ENCODE measurements at regions not wholly inside any gene's neighbourhood (a gene's known extent, or its start where the extent isn't known, plus 50 kb on each side); places are given as distances from the start of the nearest gene placed in this dataset.

DNA sequence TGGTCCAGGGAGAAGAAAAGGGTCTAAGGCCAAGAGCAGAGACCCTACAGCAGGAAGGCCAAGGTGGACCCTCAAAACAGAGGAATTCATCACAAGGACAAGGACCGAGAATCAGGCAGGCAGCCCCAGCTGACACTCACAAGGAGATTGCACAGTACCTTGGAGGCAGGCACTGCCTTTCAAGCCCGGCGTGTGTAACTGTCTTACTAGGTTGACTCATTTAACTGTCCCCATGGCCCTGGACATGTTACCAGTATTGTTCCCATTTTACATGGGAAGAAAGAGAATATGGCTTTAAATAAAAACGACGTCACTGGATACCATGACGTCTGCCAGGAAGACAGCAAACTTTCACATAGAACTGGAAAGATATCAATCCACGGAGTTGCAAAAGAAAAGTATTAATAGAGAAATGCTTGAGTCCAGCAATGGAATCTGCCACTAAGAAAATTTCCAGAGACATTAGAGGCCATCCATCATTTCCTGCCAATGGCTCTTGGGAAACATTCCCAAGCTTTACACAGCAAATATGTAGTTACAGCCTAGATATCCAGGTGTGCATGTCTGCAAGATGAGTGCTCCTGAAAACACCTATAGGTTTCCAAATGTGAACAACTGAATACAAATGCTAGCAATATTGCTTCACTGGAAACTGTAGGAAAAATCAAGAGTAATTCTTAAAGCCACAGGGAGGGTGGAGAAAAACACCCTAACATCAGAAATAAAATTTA, 111.5 kb upstream of the RPS6KA2 start:
- no peaks in the 10 kb centered on the region for H3K36me3 ChIP-seq
- TF ChIP-seq, protein P1, sequence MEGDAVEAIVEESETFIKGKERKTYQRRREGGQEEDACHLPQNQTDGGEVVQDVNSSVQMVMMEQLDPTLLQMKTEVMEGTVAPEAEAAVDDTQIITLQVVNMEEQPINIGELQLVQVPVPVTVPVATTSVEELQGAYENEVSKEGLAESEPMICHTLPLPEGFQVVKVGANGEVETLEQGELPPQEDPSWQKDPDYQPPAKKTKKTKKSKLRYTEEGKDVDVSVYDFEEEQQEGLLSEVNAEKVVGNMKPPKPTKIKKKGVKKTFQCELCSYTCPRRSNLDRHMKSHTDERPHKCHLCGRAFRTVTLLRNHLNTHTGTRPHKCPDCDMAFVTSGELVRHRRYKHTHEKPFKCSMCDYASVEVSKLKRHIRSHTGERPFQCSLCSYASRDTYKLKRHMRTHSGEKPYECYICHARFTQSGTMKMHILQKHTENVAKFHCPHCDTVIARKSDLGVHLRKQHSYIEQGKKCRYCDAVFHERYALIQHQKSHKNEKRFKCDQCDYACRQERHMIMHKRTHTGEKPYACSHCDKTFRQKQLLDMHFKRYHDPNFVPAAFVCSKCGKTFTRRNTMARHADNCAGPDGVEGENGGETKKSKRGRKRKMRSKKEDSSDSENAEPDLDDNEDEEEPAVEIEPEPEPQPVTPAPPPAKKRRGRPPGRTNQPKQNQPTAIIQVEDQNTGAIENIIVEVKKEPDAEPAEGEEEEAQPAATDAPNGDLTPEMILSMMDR (IDR thresholded peaks at IDR 0.05), result no peak
- H3K4me1 ChIP-seq, result no peaks in the 10 kb centered on the region
- no peak overlapping the region for H3K27ac ChIP-seq
- DNase-seq (no peak), ATAC-seq (no peak)
- H3K9me3 ChIP-seq, result no peaks in the 10 kb centered on the region
- intact Hi-C loops (cut with DNase I), result no loop called here
- H3K4me3 ChIP-seq, result no peak overlapping the region
- no peaks in the 10 kb centered on the region for H3K27me3 ChIP-seq (ENCODE audit: low read depth)

- H3K4me3 ChIP-seq, result no peak overlapping the region
- no peaks in the 10 kb centered on the region for H3K36me3 ChIP-seq
- no peak overlapping the region for H3K27ac ChIP-seq
- TF ChIP-seq, protein P1 (IDR thresholded peaks at IDR 0.05), result no peak
- intact Hi-C loops (cut with DNase I), result no loop called here
- DNase-seq (no peak), ATAC-seq (no peak)
- H3K4me1 ChIP-seq, result no peaks in the 10 kb centered on the region
- no peaks in the 10 kb centered on the region for H3K9me3 ChIP-seq
- H3K27me3 ChIP-seq (ENCODE audit: low read depth), result no peaks in the 10 kb centered on the region
Observed at GRCh38 chr6:166737261-166737660, 110.2 kb upstream of the RPS6KA2 start.

DNA sequence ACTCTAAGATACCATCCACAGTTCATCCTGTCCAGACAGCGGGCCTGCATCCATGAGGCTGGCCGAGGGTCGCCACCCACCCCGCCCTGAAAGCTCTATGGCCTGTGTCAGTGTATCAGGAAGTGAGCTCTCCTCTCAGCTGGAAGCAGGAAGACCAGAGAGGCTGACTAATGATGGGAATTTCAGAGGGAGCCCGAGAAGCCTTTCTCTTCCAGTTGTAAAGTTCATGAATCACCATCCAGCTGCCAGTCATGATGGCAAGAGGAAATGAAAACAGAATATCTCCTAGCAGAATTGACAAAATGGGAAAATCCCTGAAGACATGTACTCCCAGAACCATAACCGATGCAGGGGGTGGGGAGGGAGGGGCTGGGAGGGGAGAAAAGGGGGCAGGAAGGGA, 109.6 kb upstream of the RPS6KA2 start:
- ATAC-seq (no peak), DNase-seq (no peak)
- Histone ChIP-seq H3K36me3 (no peaks in the 10 kb centered on the region), H3K4me3 (no peak overlapping the region), H3K4me1 (no peaks in the 10 kb centered on the region), H3K9me3 (no peaks in the 10 kb centered on the region), H3K27me3 (ENCODE audit: low read depth) (no peaks in the 10 kb centered on the region), H3K27ac (no peak overlapping the region)
- TF ChIP-seq, protein P1 (IDR thresholded peaks at IDR 0.05), result no peak
- intact Hi-C loops (cut with DNase I), result no loop called here

- intact Hi-C loops (cut with DNase I), result no loop called here
- TF ChIP-seq, protein P1 (IDR thresholded peaks at IDR 0.05), result no peak
- H3K4me1 ChIP-seq, result no peaks in the 10 kb centered on the region
- H3K9me3 ChIP-seq, result no peaks in the 10 kb centered on the region
- no peaks in the 10 kb centered on the region for H3K36me3 ChIP-seq
- H3K27ac ChIP-seq, result no peak overlapping the region
- ATAC-seq (no peak), DNase-seq (no peak)
- no peak overlapping the region for H3K4me3 ChIP-seq
- no peaks in the 10 kb centered on the region for H3K27me3 ChIP-seq (ENCODE audit: low read depth)
Observed at GRCh38 chr6:166733900-166734299, 106.8 kb upstream of the RPS6KA2 start.

- intact Hi-C loops (cut with DNase I), result no loop called here
- H3K27me3 ChIP-seq (ENCODE audit: low read depth), result no peaks in the 10 kb centered on the region
- H3K27ac ChIP-seq, result no peak overlapping the region
- no peaks in the 10 kb centered on the region for H3K9me3 ChIP-seq
- H3K4me3 ChIP-seq, result no peak overlapping the region
- DNase-seq (no peak), ATAC-seq (peak in 1 of 2 donors; percentile 51)
- H3K36me3 ChIP-seq, result no peaks in the 10 kb centered on the region
- H3K4me1 ChIP-seq, result no peaks in the 10 kb centered on the region
- TF ChIP-seq, protein P1 (IDR thresholded peaks at IDR 0.05), result no peak
Observed at GRCh38 chr6:166729658-166730057, 102.6 kb upstream of the RPS6KA2 start.
